ENCODE measurements at regions not wholly inside any gene's neighbourhood (a gene's known extent, or its start where the extent isn't known, plus 50 kb on each side); places are given as distances from the start of the nearest gene placed in this dataset.

DNA sequence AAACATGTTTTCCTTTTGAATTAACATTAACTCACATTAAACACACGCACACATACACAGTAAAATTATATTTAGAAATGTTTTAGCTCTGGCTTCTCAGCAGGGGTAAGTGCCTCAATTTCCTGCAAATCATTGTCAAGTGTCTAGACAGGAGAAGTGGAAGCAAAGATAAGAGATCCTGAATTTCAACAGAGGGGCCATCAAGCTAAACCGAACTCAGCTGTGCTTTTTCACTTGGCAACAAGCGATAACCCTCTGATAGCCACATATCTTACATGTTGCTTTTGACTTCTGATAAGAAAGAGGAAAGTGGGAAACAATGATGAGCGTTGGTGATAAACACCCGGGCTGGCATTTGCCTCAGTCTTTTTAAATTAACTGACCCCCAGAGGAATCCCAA lies 79.7 kb upstream of the SPDL1 start:
- DNase-seq (ENCODE audit: low read depth, low spot score), result no peak
- BruUV-seq (replicated peaks), result no TSS peak
- Histone ChIP-seq H2AFZ (ENCODE audit: low read depth, low read length, poor library complexity, severe bottlenecking) (no peak overlapping the region), H3K36me3 (ENCODE audit: control insufficient read depth in 1 of 2, insufficient read depth in 2 of 2, low read length in 2 of 2) (no peaks in the 10 kb centered on the region), H3K9me2 (ENCODE audit: insufficient read depth) (no peaks in the 10 kb centered on the region), H3K4me2 (ENCODE audit: low read length) (no peak overlapping the region), H3K9ac (ENCODE audit: low read length) (no peak overlapping the region), H3K9me3 (ENCODE audit: control insufficient read depth in 1 of 2, insufficient read depth in 1 of 2, low read depth in 1 of 2, low read length in 2 of 2) (no peaks in the 10 kb centered on the region), H3K27me3 (ENCODE audit: insufficient read depth, low read length) (peaks cover 10% of the 10 kb centered on the region), H3K27ac (ENCODE audit: low read depth, low read length) (no peak overlapping the region), H3K79me2 (ENCODE audit: insufficient read depth, low read length) (no peaks in the 10 kb centered on the region), H3K4me3 (replicated peaks in 1 of 2; ENCODE audit: low read depth in 1 of 2, low read length in 2 of 2) (no peak overlapping the region), H4K20me1 (ENCODE audit: insufficient read depth) (no peaks in the 10 kb centered on the region), H3K4me1 (ENCODE audit: control insufficient read depth in 1 of 2, insufficient read depth in 2 of 2, low read length in 2 of 2) (no peaks in the 10 kb centered on the region)
- TF ChIP-seq RAD21 (IDR thresholded peaks at IDR 0.05; ENCODE audit: low read depth), result no peak
- no peak for TF ChIP-seq CEBPB (IDR thresholded peaks at IDR 0.05; ENCODE audit: low read depth)
- no peak for TF ChIP-seq FOSL1 (IDR thresholded peaks at IDR 0.05; ENCODE audit: low read depth)
- no peak for TF ChIP-seq POLR2A (IDR thresholded peaks at IDR 0.05; ENCODE audit: borderline replicate concordance, extremely low read depth, insufficient read depth, insufficient read length)
- TF ChIP-seq ZFX (IDR thresholded peaks at IDR 0.05), result no peak
- TF ChIP-seq EZH2 (IDR thresholded peaks at IDR 0.05), result no peak
- no peak for TF ChIP-seq JUND (IDR thresholded peaks at IDR 0.05)
- TF ChIP-seq, protein P1, sequence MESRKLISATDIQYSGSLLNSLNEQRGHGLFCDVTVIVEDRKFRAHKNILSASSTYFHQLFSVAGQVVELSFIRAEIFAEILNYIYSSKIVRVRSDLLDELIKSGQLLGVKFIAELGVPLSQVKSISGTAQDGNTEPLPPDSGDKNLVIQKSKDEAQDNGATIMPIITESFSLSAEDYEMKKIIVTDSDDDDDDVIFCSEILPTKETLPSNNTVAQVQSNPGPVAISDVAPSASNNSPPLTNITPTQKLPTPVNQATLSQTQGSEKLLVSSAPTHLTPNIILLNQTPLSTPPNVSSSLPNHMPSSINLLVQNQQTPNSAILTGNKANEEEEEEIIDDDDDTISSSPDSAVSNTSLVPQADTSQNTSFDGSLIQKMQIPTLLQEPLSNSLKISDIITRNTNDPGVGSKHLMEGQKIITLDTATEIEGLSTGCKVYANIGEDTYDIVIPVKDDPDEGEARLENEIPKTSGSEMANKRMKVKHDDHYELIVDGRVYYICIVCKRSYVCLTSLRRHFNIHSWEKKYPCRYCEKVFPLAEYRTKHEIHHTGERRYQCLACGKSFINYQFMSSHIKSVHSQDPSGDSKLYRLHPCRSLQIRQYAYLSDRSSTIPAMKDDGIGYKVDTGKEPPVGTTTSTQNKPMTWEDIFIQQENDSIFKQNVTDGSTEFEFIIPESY (IDR thresholded peaks at IDR 0.05; ENCODE audit: extremely low read depth, insufficient replicate concordance, low read length), result no peak
- TF ChIP-seq, protein P2, sequence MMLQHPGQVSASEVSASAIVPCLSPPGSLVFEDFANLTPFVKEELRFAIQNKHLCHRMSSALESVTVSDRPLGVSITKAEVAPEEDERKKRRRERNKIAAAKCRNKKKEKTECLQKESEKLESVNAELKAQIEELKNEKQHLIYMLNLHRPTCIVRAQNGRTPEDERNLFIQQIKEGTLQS (IDR thresholded peaks at IDR 0.05), result no peak
- TF ChIP-seq SRF (IDR thresholded peaks at IDR 0.05; ENCODE audit: low read depth), result no peak
- TF ChIP-seq TCF7L2 (IDR thresholded peaks at IDR 0.05; ENCODE audit: borderline replicate concordance, extremely low read depth, insufficient read depth, insufficient read length), result no peak
- TF ChIP-seq ELF1 (IDR thresholded peaks at IDR 0.05; ENCODE audit: borderline replicate concordance, low read depth), result no peak
- RAD21 ChIA-PET (ENCODE audit: low non-redundant PET in 1 of 2, low total read pairs in 2 of 2, uncharacterized antibody in 2 of 2, unreplicated experiment in 2 of 2), result no interaction called here
- ATAC-seq, result no peak
- POLR2A ChIA-PET, result no interaction called here
- intact Hi-C loops (cut with micrococcal nuclease), result no loop called here
- CTCF ChIA-PET, result no interaction called here

Measured in HCT116 (cell line).